PC-9 (cell line): ENCODE measurements at regions not wholly inside any gene's neighbourhood (a gene's known extent, or its start where the extent isn't known, plus 50 kb on each side); places are given as distances from the start of the nearest gene placed in this dataset.
"Not testable (repeated sequence)": the region's sequence is repeated elsewhere in the genome, so short reads cannot be mapped to it uniquely, and the experiment has no call there.

Source experiments
- BruUV-seq: library from RNA; stranded (reverse); fragments of 400-500 nt; replicated peaks from 2 replicates; lab custom pipeline; 2021; lab: Mats Ljungman, UMichigan
- CTCF ChIA-PET: fragments of 300-600 bp; sonication (Branson Sonifier 250); formaldehyde crosslinking; loops from one replicate; lab custom pipeline; 2022; ENCODE audit warnings: antibody characterized with exemption; lab: Charles Lee
- POLR2A ChIA-PET: fragments of 300-600 bp; sonication (Branson Sonifier 250); formaldehyde crosslinking; loops from one replicate; lab custom pipeline; 2022; ENCODE audit warnings: antibody characterized with exemption; ENCODE audit not compliant: unreplicated experiment; lab: Charles Lee
- DNase-seq, 2 experiments: peaks; one replicate each; pipeline versions ENCODE4 v3.0.0 to v3.0.0-alpha.2; 2015 to 2022; ENCODE audit warnings: mixed read lengths in 1 of 2
- H2AFZ ChIP-seq: fragments of 200-600 bp; sonication (generic); 2 replicates; pipeline ENCODE4 v1.8.1; 2017; ENCODE audit warnings: antibody characterized with exemption
- H3F3A ChIP-seq: fragments of 200-600 bp; sonication (generic); 2 replicates; pipeline ENCODE4 v1.8.1; 2017; ENCODE audit warnings: antibody characterized with exemption, mild to moderate bottlenecking, low read depth; ENCODE audit not compliant: insufficient read depth
- H3K27ac ChIP-seq: fragments of 200-600 bp; sonication (generic); 2 replicates; pipeline ENCODE4 v1.6.1; 2016; ENCODE audit warnings: mixed run types
- H3K27me3 ChIP-seq: fragments of 200-600 bp; sonication (generic); 2 replicates; pipeline ENCODE4 v1.6.1; 2016; ENCODE audit warnings: low read depth, mixed run types; ENCODE audit not compliant: insufficient read depth
- H3K36me3 ChIP-seq: fragments of 200-600 bp; sonication (generic); 2 replicates; pipeline ENCODE4 v1.6.1; 2016; ENCODE audit warnings: low read depth, mixed run types
- H3K4me1 ChIP-seq: fragments of 200-600 bp; sonication (generic); replicated peaks from 2 replicates; pipeline ENCODE4 v1.6.1; 2016; ENCODE audit warnings: mixed run types; ENCODE audit not compliant: insufficient read depth
- H3K4me2 ChIP-seq: fragments of 200-600 bp; sonication (generic); 2 replicates; pipeline ENCODE4 v1.6.1; 2017; ENCODE audit warnings: mixed run types
- H3K4me3 ChIP-seq: fragments of 200-600 bp; sonication (generic); 2 replicates; pipeline ENCODE4 v1.6.1; 2016; ENCODE audit warnings: mixed run types
- H3K79me2 ChIP-seq: fragments of 200-600 bp; sonication (generic); 2 replicates; pipeline ENCODE4 v1.6.1; 2017; ENCODE audit warnings: low read depth, mixed run types
- H3K9me2 ChIP-seq: fragments of 200-600 bp; sonication (generic); 2 replicates; pipeline ENCODE4 v1.8.1; 2017; ENCODE audit warnings: mild to moderate bottlenecking; ENCODE audit not compliant: insufficient read depth
- H3K9me3 ChIP-seq: fragments of 200-600 bp; sonication (generic); 2 replicates; pipeline ENCODE4 v1.8.1; 2016; ENCODE audit warnings: low read depth; ENCODE audit not compliant: insufficient read depth
- H4K20me1 ChIP-seq: fragments of 200-600 bp; sonication (generic); 2 replicates; pipeline ENCODE4 v1.8.1; 2017; ENCODE audit not compliant: insufficient read depth
- EZH2 ChIP-seq: fragments of 200-600 bp; sonication (generic); IDR thresholded peaks from 2 replicates; pipeline ENCODE4 v1.8.0; 2017; ENCODE audit warnings: antibody characterized with exemption, low read depth
- intact Hi-C: fragments of 100-400 bp; cut with micrococcal nuclease; formaldehyde crosslinking; loops from one replicate; pipeline ENCODE4 v1.10.0; 2022; ENCODE audit not compliant: unreplicated experiment
- TF ChIP-seq, protein P1 (sequence below): fragments of 200-600 bp; sonication (generic); conservative IDR thresholded peaks from 2 replicates; pipeline ENCODE4 v1.6.1; 2017; ENCODE audit warnings: mixed run types, antibody characterized with exemption, mild to moderate bottlenecking, moderate library complexity

- 0 out of 2 replicates have a peak, but pooled peaks cover 5% of the 10 kb centered on the region for H3K4me1 ChIP-seq
- H2AFZ ChIP-seq = no peak overlapping the region
- no peak for DNase-seq
- no peaks in the 10 kb centered on the region for H3F3A ChIP-seq
- no peaks in the 10 kb centered on the region for H3K9me3 ChIP-seq
- H3K79me2 ChIP-seq = no peaks in the 10 kb centered on the region
- H3K4me2 ChIP-seq = no peak overlapping the region
- intact Hi-C loops = no loop called here
- no peaks in the 10 kb centered on the region for H3K36me3 ChIP-seq
- H3K27me3 ChIP-seq = peaks cover 7% of the 10 kb centered on the region
- ChIA-PET POLR2A (no interaction called here), CTCF (no interaction called here)
- TF ChIP-seq, protein P1, sequence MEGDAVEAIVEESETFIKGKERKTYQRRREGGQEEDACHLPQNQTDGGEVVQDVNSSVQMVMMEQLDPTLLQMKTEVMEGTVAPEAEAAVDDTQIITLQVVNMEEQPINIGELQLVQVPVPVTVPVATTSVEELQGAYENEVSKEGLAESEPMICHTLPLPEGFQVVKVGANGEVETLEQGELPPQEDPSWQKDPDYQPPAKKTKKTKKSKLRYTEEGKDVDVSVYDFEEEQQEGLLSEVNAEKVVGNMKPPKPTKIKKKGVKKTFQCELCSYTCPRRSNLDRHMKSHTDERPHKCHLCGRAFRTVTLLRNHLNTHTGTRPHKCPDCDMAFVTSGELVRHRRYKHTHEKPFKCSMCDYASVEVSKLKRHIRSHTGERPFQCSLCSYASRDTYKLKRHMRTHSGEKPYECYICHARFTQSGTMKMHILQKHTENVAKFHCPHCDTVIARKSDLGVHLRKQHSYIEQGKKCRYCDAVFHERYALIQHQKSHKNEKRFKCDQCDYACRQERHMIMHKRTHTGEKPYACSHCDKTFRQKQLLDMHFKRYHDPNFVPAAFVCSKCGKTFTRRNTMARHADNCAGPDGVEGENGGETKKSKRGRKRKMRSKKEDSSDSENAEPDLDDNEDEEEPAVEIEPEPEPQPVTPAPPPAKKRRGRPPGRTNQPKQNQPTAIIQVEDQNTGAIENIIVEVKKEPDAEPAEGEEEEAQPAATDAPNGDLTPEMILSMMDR = no peak
- no peak for TF ChIP-seq EZH2
- H4K20me1 ChIP-seq = no peaks in the 10 kb centered on the region
- no peaks in the 10 kb centered on the region for H3K9me2 ChIP-seq
- H3K27ac ChIP-seq = no peak overlapping the region
- no TSS peak for BruUV-seq
- H3K4me3 ChIP-seq = no peak overlapping the region
Observed at GRCh38 chr7:8327199-8327598, 65.2 kb upstream of the ICA1 start.

GRCh38 chr7:8338206-8338605 is 76.2 kb upstream of the ICA1 start:
- ChIA-PET POLR2A (no interaction called here), CTCF (no interaction called here)
- H3K4me3 ChIP-seq = no peak overlapping the region
- H3K9me2 ChIP-seq = peaks cover 4% of the 10 kb centered on the region; the same call in 1 of the 2 replicates
- H4K20me1 ChIP-seq = no peaks in the 10 kb centered on the region
- H3K4me2 ChIP-seq = no peak overlapping the region
- no peak for DNase-seq
- intact Hi-C loops = no loop called here
- H2AFZ ChIP-seq = no peak overlapping the region
- no peaks in the 10 kb centered on the region for H3K4me1 ChIP-seq
- H3K36me3 ChIP-seq = no peaks in the 10 kb centered on the region
- no peaks in the 10 kb centered on the region; the same call in 1 of the 2 replicates for H3K9me3 ChIP-seq
- TF ChIP-seq, protein P1 = no peak
- TF ChIP-seq EZH2 = no peak
- no TSS peak for BruUV-seq
- no peaks in the 10 kb centered on the region for H3F3A ChIP-seq
- no peaks in the 10 kb centered on the region for H3K27me3 ChIP-seq
- no peaks in the 10 kb centered on the region for H3K79me2 ChIP-seq
- H3K27ac ChIP-seq = no peak overlapping the region

GRCh38 chr7:8343556-8343955 is 81.6 kb upstream of the ICA1 start:
- DNase-seq = no peak
- Histone ChIP-seq H3K9me2 (peaks cover 4% of the 10 kb centered on the region; the same call in 1 of the 2 replicates), H3K36me3 (no peaks in the 10 kb centered on the region), H2AFZ (no peak overlapping the region), H4K20me1 (no peaks in the 10 kb centered on the region), H3K4me3 (no peak overlapping the region), H3K9me3 (no peaks in the 10 kb centered on the region; the same call in 1 of the 2 replicates), H3K79me2 (no peaks in the 10 kb centered on the region), H3K4me1 (no peaks in the 10 kb centered on the region), H3K27ac (no peak overlapping the region), H3K27me3 (no peaks in the 10 kb centered on the region), H3K4me2 (no peak overlapping the region), H3F3A (no peaks in the 10 kb centered on the region)
- ChIA-PET CTCF (interaction anchor here (0.6 kb wide), 1 partner anchor 10 kb away, joined by 12 read pairs; no protein-coding TSS in a partner anchor), POLR2A (no interaction called here)
- intact Hi-C loops = no loop called here
- BruUV-seq = no TSS peak
- no peak for TF ChIP-seq EZH2
- TF ChIP-seq, protein P1 = no peak

DNA sequence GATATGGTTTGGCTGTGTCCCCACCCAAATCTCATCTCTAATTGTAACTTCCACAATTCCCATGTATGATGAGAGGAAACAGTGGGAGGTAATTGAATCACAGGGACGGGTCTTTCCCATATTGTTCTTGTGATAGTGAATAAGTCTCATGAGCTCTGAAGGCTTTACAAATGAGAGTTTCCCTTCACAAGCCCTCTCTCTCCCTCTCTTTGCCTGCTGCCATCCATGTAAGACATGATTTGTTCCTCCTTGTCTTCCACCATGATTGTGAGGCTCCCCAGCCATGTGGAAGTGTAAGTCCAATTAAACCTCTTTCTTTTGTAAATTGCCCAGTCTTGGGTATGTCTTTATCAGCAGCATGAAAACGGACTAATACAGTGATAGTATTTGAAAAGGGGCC is 85.4 kb upstream of the ICA1 start:
- H3K9me3 ChIP-seq, H3K36me3 ChIP-seq, H3K4me1 ChIP-seq, H4K20me1 ChIP-seq, H3F3A ChIP-seq, DNase-seq, H3K27me3 ChIP-seq, BruUV-seq, CTCF ChIA-PET, H3K4me2 ChIP-seq, H3K4me3 ChIP-seq, POLR2A ChIA-PET, H2AFZ ChIP-seq, intact Hi-C loops, H3K27ac ChIP-seq, H3K9me2 ChIP-seq, H3K79me2 ChIP-seq: not testable (repeated sequence)

- POLR2A ChIA-PET, H3K9me2 ChIP-seq, H3K36me3 ChIP-seq, intact Hi-C loops, CTCF ChIA-PET, H3K9me3 ChIP-seq, BruUV-seq, H3F3A ChIP-seq, H3K79me2 ChIP-seq, H3K27ac ChIP-seq, H3K27me3 ChIP-seq, DNase-seq, H4K20me1 ChIP-seq, H3K4me1 ChIP-seq: not testable (repeated sequence)
- peak overlapping the region; percentile 41; the same call in 1 of the 2 replicates for H2AFZ ChIP-seq
- peak overlapping the region; percentile 37; the same call in 1 of the 2 replicates for H3K4me3 ChIP-seq
- peak overlapping the region; percentile 19; the same call in 1 of the 2 replicates for H3K4me2 ChIP-seq
Observed at GRCh38 chr7:8351654-8352053, 81.8 kb upstream of the NXPH1 start.
